Activated T-cell treated with anti-CD3 and anti-CD28 coated beads for 1 hour (primary cell): ENCODE measurements at regions not wholly inside any gene's neighbourhood (a gene's known extent, or its start where the extent isn't known, plus 50 kb on each side); places are given as distances from the start of the nearest gene placed in this dataset.

Source experiments
- DNase-seq: peaks from one replicate; pipeline ENCODE4 v3.0.0-alpha.2; 2020; ENCODE audit warnings: low read depth

DNA sequence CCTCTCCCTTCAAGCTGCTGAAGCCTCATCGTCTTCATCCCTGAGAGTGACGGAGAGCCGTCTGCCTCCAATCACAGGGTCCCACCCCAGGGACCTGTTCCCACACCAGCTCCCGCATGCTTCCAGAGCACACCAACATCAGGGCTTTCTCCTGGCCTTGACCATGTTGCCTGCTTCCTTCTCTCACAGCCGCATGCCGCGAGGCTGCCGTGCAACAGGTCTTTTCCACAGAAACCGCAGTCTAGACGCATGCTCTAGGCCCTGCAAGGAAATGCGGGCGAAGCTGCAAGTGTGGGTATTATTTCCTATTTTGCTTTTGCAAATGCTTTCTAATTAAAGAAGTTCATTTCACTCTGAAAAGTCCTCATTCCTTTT is 277.8 kb downstream of the EIPR1 start:
- DNase-seq = no peak

DNA sequence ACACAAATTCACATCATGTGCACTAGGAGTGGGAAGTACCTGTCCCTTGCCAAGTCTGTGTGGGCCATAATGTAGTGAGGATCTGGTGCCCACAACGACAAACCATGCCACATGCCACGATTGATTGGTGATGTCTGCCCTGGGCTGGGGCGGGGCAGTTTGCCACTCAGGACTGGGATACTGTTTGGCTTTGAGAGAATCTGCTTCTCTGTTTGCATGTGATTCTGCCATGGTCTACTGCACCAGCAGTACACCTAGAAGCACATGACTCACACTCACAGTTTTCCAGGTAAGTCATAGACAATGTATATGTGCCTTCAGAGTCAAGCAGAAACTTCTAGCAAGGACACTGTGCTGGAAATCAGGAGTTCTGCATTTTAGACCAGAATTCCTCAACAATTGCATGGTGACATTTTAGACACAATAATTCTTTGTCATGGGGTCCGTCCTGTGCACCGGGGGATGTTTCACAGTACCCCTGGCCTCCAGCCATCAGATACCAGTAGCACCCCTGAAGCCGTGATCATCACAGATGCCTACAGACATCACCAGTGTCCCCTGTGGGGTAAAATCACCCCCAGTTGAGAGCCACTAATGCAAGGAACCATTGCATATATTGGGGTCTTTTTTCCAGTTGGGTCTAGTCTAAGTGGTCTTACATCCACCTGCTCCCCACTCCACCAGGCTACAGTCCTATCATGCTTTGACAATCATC is 278.3 kb downstream of the EIPR1 start:
- no peak for DNase-seq

DNA sequence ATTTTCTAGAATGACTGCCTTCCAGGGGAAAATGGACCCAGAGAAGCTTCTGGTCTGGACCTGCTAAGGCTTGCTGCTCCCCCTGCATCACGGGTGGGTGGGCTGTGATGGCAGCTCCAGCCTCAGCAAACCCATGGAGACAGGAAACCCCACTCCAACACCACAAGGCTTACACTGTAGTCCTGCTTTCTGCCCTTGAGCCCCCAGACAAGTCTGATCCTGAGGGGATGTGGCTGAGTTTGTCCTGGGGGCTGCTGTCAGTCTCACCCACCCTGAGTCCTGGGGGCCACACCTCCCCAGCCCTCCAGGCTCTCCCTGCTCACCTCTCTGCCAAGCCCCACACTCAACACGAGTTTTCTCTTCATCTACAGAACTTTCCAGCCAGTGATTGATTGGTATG is 279.4 kb downstream of the EIPR1 start:
- no peak for DNase-seq

DNA sequence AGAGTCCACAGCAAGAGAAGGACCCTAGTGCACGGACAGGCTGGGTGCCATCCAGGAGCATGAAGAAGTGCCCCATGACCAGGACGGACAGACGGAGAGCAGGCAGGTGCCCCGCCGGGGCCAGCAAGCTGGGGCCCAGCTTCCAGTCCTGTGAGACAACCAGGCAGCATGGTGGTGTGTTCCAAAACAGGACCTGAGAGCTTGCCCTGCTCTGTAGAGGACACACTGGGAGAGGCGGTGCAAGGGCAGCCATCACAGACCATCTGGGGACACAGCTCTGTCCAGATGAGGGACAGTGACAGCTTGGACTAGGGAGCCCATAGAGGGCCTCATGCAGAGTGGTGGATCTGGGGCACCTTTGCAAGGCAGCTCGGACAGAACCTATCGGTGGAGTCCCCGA is 279.8 kb downstream of the EIPR1 start:
- DNase-seq = no peak

DNA sequence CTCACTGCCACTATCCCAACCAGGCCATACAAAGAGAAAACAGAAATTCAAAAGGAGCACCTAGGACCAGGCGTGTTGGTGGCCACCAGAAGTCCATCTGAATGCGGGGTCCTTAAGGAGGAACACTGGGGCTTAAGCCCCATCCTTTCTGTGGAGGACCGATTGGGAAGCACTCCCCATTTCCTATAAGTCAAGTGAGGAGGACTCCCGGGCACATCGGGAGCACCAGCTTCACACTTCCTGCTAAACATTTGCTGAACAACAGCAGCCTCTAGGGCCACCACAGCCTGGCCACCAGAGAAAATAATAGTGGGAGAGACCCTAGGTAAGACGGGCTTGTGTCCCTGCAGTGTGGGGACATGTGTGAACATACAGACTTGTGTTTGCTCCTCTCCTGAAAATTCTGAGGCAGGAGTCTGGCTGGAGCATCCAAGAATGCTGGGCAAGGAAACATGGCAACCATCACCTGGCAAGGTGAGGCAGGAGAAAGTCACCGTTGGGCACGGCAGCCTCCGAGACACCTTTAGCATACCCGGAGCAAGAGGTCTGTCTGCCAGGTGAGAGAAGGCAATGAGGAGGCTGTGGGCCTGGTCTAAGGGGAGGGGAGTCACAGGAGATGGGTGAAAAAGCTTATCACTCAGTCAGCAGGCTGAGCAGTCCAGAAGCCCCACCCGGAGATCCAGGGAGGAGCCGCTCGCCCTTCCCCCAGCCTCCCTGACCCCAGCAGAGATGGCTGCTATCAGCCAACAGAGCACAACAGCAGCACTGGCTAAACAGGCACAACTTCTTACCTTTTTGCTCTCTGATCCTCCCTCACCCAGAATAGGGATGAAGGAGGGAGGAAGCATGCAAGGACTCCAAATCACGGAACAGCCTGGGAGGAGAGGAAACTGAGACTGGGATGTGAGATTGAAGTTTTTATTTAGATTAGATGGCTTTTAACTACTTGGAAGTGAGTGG is 282.3 kb downstream of the EIPR1 start:
- no peak for DNase-seq

DNA sequence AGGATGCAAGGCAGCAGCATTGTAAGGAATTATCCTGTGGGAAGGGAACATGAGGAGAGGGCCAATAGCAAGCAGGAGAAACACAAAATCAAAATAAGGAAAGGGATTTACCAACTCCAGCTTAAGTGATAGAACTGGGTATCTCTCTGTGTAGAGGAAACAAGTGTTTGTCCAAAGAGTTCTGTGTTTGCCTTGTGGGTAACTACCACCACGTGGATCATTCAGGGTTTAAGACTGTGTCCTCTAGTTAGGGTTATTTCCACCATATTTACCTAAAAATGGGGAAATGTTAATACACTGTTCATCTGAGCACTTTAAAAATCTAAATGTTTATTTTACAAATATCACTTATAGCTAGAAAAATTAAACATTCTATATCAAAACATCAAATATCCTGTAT is 283.3 kb downstream of the EIPR1 start:
- DNase-seq = no peak

DNA sequence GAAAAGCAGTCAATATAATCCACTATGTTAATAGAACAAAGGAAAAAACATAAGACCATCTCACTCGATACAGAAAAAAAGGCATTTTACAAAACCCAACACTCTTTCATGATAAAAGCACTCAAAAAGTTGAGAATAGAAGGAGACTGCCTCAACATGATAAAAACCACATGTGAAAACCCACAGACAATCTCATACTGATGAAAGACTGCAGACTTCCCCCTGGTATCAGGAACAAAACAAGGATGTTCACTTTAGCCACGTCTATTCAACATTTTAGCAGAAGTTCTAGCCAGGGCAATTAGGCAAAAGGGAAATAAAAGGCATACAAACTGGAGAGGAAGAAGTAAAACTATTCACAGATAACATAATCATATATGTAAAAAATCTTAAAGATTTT is 285.9 kb downstream of the EIPR1 start:
- no peak for DNase-seq

DNA sequence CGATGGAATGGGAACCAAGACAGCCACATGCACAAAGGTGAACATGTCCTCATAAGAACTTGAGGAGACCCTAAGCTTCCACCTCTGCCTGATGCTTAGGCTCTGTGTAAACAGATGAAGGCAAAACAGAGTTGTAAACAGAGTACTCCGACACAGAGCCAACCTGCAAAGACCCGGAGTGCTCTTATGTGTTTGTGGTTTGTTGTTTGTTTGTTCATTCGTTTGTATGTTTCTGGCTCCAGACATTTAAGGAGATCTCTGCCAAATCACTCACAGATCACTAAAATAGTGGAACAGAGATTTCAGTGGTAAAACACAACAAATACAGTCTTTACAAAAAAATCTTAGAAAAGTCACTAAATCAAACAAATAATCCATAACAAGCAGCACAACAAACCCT is 294.9 kb downstream of the EIPR1 start:
- DNase-seq = no peak

DNA sequence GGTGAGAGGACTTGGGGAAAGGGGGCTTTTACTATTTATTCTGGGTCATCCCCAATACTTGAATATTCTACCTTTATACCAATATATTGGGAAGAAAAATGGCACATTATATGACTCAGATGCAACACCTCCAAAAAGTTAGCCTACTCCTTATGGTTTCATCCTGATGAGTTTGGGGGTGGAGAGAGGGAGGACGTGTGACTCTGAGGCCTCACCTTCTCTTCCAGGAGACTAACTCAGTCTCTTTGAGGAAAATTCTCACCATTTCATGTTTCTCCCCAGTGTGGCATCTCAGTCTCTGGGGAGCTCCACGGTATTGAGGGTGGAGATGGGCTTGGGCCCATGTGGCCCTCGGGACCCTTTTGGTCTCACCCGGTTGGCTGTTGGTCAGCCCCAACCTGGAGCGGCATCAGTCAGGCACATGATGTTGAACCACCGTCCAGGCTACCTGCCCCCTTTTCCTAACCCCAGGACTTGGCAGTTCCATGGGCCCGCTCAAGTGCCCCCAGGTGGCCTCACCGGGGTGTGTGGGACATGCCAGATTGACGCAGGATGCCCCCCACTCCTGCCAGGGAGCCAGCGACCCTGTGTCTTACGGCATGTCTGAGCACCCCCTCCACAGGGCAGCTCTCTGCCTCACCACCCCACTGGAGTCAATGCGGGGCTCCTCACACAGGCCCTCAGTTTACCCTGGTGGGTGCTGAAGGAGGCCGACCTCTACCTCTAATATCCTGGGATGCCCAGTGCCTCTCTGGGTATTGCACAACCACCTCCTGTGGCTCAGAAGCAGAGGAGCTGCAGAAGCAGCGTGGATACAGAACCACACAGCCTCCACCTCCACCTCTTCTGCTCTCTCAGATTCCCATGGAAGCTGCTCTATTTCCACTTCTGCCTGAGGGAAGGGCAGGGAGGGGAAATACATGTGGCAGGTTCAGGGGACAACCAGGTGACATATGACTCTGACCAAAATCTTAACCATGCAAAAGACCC is 297.4 kb downstream of the EIPR1 start:
- no peak for DNase-seq

DNA sequence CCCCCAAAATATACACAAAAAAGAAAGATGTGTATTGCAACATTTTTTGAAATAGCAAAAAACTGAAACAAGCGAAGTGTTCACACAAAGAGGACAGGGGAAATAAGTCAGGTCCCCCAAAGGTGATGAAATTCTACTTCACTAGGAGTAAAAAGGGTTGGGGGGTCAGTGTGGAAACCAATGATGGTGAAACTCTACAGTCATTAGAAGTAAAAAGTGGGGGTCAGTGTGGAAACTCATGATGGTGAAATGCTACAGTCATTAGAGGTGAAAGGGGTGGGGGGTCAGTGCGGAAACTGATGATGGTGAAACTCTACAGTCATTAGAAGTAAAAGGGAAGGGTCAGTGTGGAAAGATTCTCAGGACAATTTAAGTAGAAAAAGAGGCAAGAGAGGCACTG is 298.2 kb downstream of the EIPR1 start:
- no peak for DNase-seq

DNA sequence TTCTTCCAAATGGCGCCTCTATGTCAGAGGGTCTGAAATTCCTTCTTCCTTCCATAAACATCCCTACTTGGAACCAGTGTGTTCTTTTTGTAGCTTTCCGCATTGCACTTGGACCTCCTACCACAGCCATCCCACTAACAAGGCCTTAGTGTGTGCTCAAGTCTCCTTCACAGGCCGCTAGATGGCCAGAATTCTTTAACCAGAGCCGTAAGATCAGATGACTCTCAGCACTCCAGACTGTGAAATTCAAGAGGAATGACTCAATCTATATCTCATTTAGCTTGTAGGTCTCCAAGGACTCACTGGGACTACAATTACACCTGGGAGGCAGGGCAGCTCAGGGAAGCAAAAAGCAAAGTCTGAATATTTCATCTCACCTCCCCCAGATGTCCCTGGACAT is 298.9 kb downstream of the EIPR1 start:
- no peak for DNase-seq

DNA sequence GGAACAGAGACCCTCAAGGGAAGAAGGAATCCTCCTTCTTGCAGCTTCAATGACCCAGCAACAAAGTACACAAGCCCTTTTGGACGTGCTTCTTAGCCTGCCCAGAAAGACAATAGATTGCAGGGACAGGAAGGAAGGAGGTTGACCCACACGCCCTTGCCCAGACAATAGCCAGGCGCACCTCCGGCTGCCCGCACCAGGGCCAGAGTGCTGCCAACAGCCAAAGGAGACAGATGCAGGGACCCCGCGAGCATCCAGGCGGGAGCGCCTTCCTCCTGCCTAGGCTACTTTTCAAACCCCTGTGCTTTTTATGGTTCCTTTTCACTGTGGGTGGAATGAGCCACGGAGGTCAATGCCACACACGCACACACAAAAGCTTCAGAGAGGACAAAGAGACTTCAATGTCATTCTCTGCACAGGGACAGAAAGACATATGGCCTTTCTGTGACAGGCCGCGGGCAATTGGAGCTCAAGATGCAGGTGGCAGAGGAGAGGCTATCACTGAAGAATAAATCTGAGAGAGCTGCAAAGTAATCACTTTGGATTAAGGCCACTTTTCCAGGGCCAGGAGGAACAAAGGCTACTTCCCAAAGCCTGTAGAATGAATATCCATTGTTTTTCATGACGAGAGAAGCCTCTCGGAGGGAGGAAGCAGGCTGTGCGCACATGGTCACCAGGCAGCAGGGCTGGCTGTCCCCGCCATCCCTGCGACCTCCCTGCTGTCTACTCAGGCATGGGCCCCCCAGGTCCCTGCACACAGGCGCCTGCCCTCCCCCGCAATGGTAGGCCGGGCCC is 300.6 kb downstream of the EIPR1 start:
- no peak for DNase-seq

DNA sequence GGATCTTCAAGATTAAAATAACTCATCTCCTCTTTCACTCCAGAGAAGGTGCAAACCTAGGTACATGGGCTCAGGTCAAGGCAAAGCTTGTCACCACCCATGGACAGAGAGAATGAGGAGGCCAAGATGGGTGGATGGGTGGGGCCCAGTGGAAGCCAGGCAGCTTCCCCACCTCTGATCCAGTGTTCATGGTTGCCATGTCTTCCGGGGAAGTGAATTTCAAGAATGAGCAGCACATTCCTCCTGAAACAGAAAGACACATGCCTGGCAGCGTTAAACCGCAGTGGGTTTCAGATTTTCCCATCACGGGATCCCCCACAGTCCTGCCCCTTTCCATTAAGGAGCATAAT is 301.7 kb downstream of the EIPR1 start:
- no peak for DNase-seq

DNA sequence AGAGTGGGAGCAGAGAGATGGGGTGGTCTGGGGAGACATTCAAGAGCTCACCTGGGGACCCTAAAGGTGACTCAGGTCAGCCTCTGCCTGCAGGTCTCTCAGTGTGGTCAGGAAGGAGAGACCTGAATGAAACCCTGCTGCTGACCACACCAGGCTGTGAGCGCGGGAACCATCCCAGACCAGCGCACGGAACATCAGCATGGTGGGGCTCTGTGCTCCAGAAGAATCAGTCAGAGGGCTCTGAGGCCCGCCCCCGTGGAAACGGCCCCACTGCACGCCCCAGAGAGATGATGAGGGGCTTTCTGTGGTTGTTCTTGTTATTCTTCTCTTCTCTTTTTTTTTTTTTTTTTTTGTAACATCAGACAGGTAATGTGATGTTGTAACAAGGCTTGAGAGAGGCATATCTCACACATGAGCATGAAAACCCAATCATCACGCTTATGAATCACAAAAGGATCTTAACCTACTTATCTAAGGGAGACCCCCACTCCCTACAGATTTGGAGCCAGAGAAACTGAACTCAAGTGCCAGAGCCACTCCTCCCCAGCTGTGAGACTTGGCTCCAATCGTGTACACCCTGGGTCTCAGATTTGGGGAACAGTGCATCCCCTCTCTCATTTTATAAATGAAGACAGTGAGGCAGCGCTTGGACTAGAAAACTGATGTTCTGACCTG is 302.2 kb downstream of the EIPR1 start:
- no peak for DNase-seq

DNA sequence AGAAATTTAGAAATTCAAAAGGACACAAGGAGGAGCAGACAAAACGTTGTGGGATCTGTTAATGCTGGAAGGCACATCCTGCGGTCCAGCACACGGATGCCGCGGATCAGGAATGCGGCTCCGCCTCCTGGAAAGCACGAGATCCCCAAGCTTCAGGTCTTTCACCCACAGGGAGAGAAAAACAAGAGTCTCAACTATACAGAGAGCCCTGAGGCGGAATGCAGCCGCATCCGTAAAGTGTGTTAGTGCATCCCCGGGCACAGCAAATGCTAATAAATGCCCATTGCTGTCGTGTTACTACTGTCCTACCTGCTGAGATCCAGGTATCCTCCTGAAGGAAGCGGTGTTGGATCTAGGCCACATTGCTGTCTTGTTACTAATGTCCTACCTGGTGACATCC is 303.9 kb downstream of the EIPR1 start:
- no peak for DNase-seq

DNA sequence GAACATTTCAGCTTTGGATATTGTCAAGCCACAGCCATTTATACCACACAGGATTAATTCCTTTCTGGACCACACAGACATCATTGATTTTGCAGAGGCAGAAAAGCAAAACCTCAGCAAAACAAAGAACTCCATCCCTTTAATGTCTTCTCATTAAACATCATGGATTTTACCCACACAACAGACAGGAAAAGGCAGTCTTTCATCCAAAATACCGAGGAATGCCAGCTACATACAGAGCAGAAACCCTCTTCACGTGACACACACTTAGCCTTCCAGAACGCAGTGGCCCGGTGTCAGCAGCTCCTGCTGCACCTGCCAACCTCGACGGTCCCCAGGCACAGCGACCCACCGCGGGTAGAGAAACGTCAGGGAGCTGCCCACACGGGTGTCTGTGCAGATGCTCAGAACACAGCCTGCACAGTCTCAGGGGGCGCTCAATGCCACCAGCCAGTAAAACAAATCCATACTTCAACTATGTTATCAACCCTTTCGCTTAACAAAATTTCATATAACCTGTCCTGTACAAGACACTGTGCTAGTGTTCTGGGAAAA is 304.5 kb downstream of the EIPR1 start:
- DNase-seq = no peak

DNA sequence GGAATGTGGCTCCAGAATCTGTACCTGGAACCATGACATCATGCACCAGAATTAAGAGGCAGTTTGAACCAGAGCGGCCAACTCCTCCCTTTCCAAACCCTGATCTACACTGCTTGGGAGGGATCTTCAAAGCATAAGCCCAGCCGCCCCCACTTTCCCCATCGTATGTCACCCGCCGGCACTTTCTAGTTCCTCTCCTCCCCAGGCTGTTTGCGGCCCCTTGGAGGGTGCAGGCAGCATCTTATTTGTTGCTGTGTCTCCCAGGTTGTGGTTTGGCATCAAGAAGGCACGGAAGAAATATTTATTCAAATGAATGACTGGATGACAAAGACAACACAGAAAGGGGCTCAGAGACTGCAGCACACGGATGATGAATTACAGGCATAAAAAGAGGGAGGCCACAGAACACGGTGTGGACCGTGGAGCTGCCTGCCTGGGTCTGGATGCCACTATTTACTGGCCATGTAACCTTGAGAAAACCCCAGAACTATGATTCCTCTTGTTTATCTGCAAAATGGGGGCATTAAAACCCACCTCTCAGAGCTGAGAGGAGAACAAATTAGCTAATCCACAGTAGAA is 305.8 kb downstream of the EIPR1 start:
- DNase-seq = no peak

DNA sequence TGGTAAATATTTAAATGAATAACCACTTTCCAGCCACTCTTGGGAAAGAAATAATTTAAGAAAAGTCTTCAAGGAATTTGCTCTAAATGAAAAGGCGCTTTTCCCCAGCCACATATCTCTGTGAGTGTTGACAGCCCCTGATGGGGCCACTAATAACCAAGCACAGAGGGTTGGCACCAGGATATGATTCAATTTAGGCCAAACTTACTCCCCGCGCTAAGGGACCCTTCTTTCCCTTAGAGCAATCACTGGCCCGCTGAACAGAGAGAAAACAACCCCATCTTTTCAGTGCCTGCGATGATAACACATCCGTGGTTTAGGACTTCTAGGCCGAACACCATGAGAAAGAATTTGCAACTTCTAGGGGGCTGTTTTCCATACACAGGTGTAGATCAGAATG is 310.8 kb downstream of the EIPR1 start:
- DNase-seq = no peak

DNA sequence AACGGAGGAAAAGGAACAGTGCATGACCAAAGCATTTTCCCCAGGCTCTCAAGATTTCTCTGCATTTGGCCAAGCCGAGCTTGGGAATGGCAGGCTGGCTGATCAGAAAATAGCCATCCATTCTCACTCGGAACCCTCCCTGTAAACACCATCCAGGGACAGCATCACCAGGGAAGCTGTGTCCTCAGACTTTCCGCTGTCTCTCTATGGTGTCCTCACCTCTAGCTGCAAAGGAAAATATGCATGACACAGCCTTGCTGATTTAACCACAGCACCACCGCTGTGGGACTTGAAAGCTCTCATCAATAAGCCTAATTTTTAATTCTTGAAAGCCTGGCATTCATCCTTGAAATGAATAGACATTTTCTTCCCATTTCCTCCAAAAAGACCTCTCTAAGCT is 311.7 kb downstream of the EIPR1 start:
- DNase-seq = no peak
